ENCODE measurements at regions not wholly inside any gene's neighbourhood (a gene's known extent, or its start where the extent isn't known, plus 50 kb on each side); places are given as distances from the start of the nearest gene placed in this dataset.

DNA sequence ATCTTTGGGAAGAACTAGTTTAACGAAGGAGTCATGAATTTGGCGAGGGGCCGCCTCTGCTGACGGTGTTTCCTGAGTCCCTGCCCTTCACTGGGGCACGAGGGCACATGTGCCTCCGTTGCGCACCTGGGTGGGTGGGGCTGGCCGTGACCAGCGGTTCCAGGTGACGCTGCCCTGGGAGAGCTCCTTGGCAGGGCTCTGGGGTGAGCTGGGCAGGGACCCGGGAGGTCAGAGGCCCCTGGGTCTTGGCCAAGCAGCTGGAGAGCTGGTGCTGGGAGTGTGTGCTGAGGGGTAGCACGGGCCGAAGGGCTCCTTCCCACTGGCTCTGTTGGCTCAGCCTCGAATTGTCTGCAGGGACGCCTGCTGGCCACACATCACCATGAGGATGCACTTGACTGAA is 104.6 kb downstream of the RTP5 start (continued):
- TF ChIP-seq TAF7 (optimal IDR thresholded peaks at IDR 0.05; ENCODE audit: borderline replicate concordance, low read depth, low read length) (no peak), POLR2AphosphoS5 (IDR thresholded peaks at IDR 0.05; ENCODE audit: low read depth, low read length) (no peak), SIRT6 (IDR thresholded peaks at IDR 0.05; ENCODE audit: low read length) (no peak)

Measured in H1 (cell line).